ENCODE measurements at regions not wholly inside any gene's neighbourhood (a gene's known extent, or its start where the extent isn't known, plus 50 kb on each side); places are given as distances from the start of the nearest gene placed in this dataset.

DNA sequence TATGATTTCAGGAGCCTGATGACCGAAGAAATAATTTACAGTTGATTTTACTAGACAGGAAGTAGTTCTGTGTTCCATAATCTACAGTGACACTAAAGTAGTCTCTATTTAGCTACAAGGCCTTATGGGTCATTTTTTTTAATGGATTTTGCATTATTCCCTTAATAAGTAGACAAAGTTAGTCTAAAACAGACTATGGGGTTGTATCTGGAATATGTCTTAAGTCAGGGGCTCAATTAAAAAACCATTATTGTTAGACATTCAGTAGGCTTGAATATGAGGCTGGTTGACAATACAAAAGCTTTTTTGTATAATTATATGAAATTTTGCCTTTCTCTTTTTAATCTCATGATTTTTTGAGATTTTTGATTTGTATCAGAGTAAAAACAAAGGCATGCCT lies 820.0 kb upstream of the SEMA6D start:
- Mint-ChIP-seq H3K27me3 (no peaks in the 10 kb centered on the region), H3K4me3 (no peak overlapping the region), H3K9me3 (ENCODE audit: low read depth) (peaks cover 13% of the 10 kb centered on the region), H3K36me3 (no peaks in the 10 kb centered on the region), H3K4me1 (ENCODE audit: low read depth) (no peaks in the 10 kb centered on the region), H3K27ac (no peak overlapping the region)

- peaks cover 17% of the 10 kb centered on the region for H3K9me3 Mint-ChIP-seq (ENCODE audit: low read depth)
- no peaks in the 10 kb centered on the region for H3K27me3 Mint-ChIP-seq
- no peak overlapping the region for H3K4me3 Mint-ChIP-seq
- H3K4me1 Mint-ChIP-seq (ENCODE audit: low read depth): no peaks in the 10 kb centered on the region
- H3K27ac Mint-ChIP-seq: no peak overlapping the region
- H3K36me3 Mint-ChIP-seq: no peaks in the 10 kb centered on the region
Measured at GRCh38 chr15:46901001-46901400, 816.3 kb upstream of the SEMA6D start.

GRCh38 chr15:46917721-46918252 lies 799.5 kb upstream of the SEMA6D start:
- Mint-ChIP-seq H3K4me3 (no peak overlapping the region), H3K36me3 (no peaks in the 10 kb centered on the region), H3K4me1 (ENCODE audit: low read depth) (no peaks in the 10 kb centered on the region), H3K27ac (no peak overlapping the region), H3K9me3 (ENCODE audit: low read depth) (peaks cover 4% of the 10 kb centered on the region), H3K27me3 (no peaks in the 10 kb centered on the region)

- Mint-ChIP-seq H3K4me3 (no peak overlapping the region), H3K27ac (no peak overlapping the region), H3K4me1 (ENCODE audit: low read depth) (no peaks in the 10 kb centered on the region), H3K27me3 (no peaks in the 10 kb centered on the region), H3K36me3 (no peaks in the 10 kb centered on the region), H3K9me3 (ENCODE audit: low read depth) (peaks cover 9% of the 10 kb centered on the region)
Measured at GRCh38 chr15:46918462-46919140, 798.7 kb upstream of the SEMA6D start.

DNA sequence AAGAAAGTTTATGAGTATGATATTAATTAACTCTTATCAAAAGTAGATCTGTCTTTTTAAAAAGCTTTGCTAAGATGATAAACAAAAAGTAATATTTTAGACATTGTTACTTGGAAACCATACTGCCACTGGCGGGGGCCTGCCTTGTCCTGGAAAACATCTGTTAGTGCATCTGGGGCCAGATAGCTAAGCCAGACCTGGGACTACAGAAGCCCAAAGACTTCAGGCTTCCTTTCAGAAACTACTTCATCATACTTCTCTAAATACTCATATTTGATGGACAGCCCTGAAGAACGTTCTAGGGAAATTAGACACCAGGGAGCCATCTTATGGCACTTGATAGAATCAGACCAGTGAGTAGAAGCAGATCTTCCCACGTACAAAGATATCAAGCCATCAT lies 795.4 kb upstream of the SEMA6D start:
- no peaks in the 10 kb centered on the region for H3K36me3 Mint-ChIP-seq
- H3K27me3 Mint-ChIP-seq: no peaks in the 10 kb centered on the region
- H3K9me3 Mint-ChIP-seq (ENCODE audit: low read depth): peaks cover 9% of the 10 kb centered on the region
- no peak overlapping the region for H3K27ac Mint-ChIP-seq
- H3K4me3 Mint-ChIP-seq: no peak overlapping the region
- H3K4me1 Mint-ChIP-seq (ENCODE audit: low read depth): no peaks in the 10 kb centered on the region

DNA sequence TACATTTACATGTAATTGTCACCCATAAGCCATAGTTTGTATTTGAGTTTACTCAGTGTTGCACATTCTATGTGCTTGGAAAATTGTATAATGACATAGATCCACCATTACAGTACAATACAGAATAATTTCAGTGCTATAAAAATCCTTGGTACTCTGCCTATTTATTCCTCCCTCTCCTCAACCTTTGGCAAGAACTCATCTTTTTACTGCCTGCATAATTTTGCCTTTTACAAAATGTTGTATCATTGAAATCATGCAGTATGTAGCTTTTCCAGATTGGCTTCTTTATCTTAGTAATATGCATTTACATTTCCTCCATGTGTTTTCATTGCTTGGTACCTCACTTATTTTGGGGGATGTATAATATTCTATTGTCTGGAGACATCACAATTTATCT lies 786.9 kb upstream of the SEMA6D start:
- H3K4me3 Mint-ChIP-seq: no peak overlapping the region
- H3K27me3 Mint-ChIP-seq: no peaks in the 10 kb centered on the region
- H3K4me1 Mint-ChIP-seq (ENCODE audit: low read depth): no peaks in the 10 kb centered on the region
- H3K27ac Mint-ChIP-seq: no peak overlapping the region
- no peaks in the 10 kb centered on the region for H3K36me3 Mint-ChIP-seq
- H3K9me3 Mint-ChIP-seq (ENCODE audit: low read depth): peaks cover 9% of the 10 kb centered on the region

GRCh38 chr15:46933332-46933731 lies 784.0 kb upstream of the SEMA6D start:
- Mint-ChIP-seq H3K4me3 (no peak overlapping the region), H3K4me1 (ENCODE audit: low read depth) (no peaks in the 10 kb centered on the region), H3K27ac (no peak overlapping the region), H3K36me3 (no peaks in the 10 kb centered on the region), H3K9me3 (ENCODE audit: low read depth) (peaks cover 12% of the 10 kb centered on the region), H3K27me3 (no peaks in the 10 kb centered on the region)

GRCh38 chr15:46934851-46935250 lies 782.5 kb upstream of the SEMA6D start:
- H3K9me3 Mint-ChIP-seq (ENCODE audit: low read depth): peaks cover 12% of the 10 kb centered on the region
- H3K36me3 Mint-ChIP-seq: no peaks in the 10 kb centered on the region
- no peaks in the 10 kb centered on the region for H3K27me3 Mint-ChIP-seq
- no peak overlapping the region for H3K27ac Mint-ChIP-seq
- H3K4me3 Mint-ChIP-seq: no peak overlapping the region
- H3K4me1 Mint-ChIP-seq (ENCODE audit: low read depth): no peaks in the 10 kb centered on the region

- Mint-ChIP-seq H3K27me3 (no peaks in the 10 kb centered on the region), H3K27ac (no peak overlapping the region), H3K36me3 (no peaks in the 10 kb centered on the region), H3K4me3 (no peak overlapping the region), H3K4me1 (ENCODE audit: low read depth) (no peaks in the 10 kb centered on the region), H3K9me3 (ENCODE audit: low read depth) (peaks cover 6% of the 10 kb centered on the region)
Measured at GRCh38 chr15:46938169-46938568, 779.1 kb upstream of the SEMA6D start.

GRCh38 chr15:46941241-46941640 lies 776.1 kb upstream of the SEMA6D start:
- H3K4me1 Mint-ChIP-seq (ENCODE audit: low read depth): no peaks in the 10 kb centered on the region
- H3K4me3 Mint-ChIP-seq: no peak overlapping the region
- H3K27ac Mint-ChIP-seq: no peak overlapping the region
- no peaks in the 10 kb centered on the region for H3K36me3 Mint-ChIP-seq
- peaks cover 9% of the 10 kb centered on the region for H3K9me3 Mint-ChIP-seq (ENCODE audit: low read depth)
- no peaks in the 10 kb centered on the region for H3K27me3 Mint-ChIP-seq

DNA sequence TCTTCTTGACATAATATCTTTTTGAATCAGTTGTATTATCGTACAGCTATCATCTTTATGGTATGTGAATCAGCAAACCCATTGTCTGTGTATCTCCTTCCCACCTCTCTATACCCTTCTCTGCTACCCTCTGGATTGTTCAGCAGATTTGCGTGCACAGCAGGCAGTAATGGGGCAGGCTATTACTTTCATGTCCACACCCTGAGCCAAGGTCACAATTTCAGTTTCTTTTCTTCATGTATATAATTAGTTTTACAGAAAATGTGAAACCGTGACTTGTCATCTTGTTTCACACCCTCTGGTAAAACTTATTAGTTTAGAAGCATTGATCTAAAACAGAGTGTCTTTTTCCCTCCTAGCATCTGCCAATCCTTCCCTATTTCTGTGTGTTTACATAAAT lies 770.4 kb upstream of the SEMA6D start:
- H3K4me3 Mint-ChIP-seq: no peak overlapping the region
- H3K4me1 Mint-ChIP-seq (ENCODE audit: low read depth): no peaks in the 10 kb centered on the region
- no peak overlapping the region for H3K27ac Mint-ChIP-seq
- peaks cover 3% of the 10 kb centered on the region for H3K36me3 Mint-ChIP-seq
- peaks cover 20% of the 10 kb centered on the region for H3K9me3 Mint-ChIP-seq (ENCODE audit: low read depth)
- H3K27me3 Mint-ChIP-seq: peaks cover 2% of the 10 kb centered on the region

GRCh38 chr15:46955576-46955975 lies 761.7 kb upstream of the SEMA6D start:
- H3K27ac Mint-ChIP-seq: no peak overlapping the region
- H3K4me1 Mint-ChIP-seq (ENCODE audit: low read depth): no peaks in the 10 kb centered on the region
- no peaks in the 10 kb centered on the region for H3K27me3 Mint-ChIP-seq
- no peak overlapping the region for H3K4me3 Mint-ChIP-seq
- H3K9me3 Mint-ChIP-seq (ENCODE audit: low read depth): peaks cover 4% of the 10 kb centered on the region
- H3K36me3 Mint-ChIP-seq: no peaks in the 10 kb centered on the region

- Mint-ChIP-seq H3K9me3 (ENCODE audit: low read depth) (peaks cover 2% of the 10 kb centered on the region), H3K36me3 (no peaks in the 10 kb centered on the region), H3K4me1 (ENCODE audit: low read depth) (no peaks in the 10 kb centered on the region), H3K27ac (no peak overlapping the region), H3K27me3 (no peaks in the 10 kb centered on the region), H3K4me3 (no peak overlapping the region)
Measured at GRCh38 chr15:46956456-46956855, 760.8 kb upstream of the SEMA6D start.

- Mint-ChIP-seq H3K9me3 (ENCODE audit: low read depth) (no peaks in the 10 kb centered on the region), H3K36me3 (no peaks in the 10 kb centered on the region), H3K4me1 (ENCODE audit: low read depth) (no peaks in the 10 kb centered on the region), H3K4me3 (no peak overlapping the region), H3K27ac (no peak overlapping the region), H3K27me3 (no peaks in the 10 kb centered on the region)
Measured at GRCh38 chr15:46956881-46957280, 760.4 kb upstream of the SEMA6D start.

GRCh38 chr15:46960581-46960980 lies 756.7 kb upstream of the SEMA6D start:
- H3K27me3 Mint-ChIP-seq: no peaks in the 10 kb centered on the region
- no peaks in the 10 kb centered on the region for H3K4me1 Mint-ChIP-seq (ENCODE audit: low read depth)
- no peaks in the 10 kb centered on the region for H3K9me3 Mint-ChIP-seq (ENCODE audit: low read depth)

DNA sequence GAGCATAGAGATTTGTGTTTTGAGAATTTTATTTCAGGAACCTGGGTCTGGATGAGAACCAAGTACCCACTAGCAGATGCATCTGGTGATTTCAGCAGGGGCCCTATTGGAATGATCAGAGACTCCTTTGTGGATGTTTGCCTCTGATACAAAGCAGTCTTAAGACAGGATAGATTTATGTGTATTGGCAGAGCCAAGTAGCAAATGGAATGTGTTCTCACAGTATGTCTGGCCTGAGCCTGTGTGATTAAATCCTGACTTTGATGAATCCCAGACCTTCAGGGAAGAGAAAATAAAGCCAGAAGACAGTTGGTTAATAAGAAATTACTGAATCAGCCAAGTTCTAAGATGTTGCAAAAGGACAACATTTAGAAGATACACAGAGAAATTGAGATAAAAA lies 755.5 kb upstream of the SEMA6D start:
- Mint-ChIP-seq H3K9me3 (ENCODE audit: low read depth) (no peaks in the 10 kb centered on the region), H3K27me3 (no peaks in the 10 kb centered on the region), H3K27ac (no peak overlapping the region), H3K4me1 (ENCODE audit: low read depth) (no peaks in the 10 kb centered on the region), H3K36me3 (no peaks in the 10 kb centered on the region), H3K4me3 (no peak overlapping the region)

More at GRCh38 chr15:46960581-46960980, 756.7 kb upstream of the SEMA6D start:
- H3K4me3 Mint-ChIP-seq: no peak overlapping the region
- H3K27ac Mint-ChIP-seq: no peak overlapping the region
- no peaks in the 10 kb centered on the region for H3K36me3 Mint-ChIP-seq

Measured in activated naive CD8-positive, alpha-beta T cell (primary cell).